DOHH2 (cell line): ENCODE measurements at regions not wholly inside any gene's neighbourhood (a gene's known extent, or its start where the extent isn't known, plus 50 kb on each side); places are given as distances from the start of the nearest gene placed in this dataset.

ENCODE experiments used
- EZH2phosphoT487 ChIP-seq: fragments of 200-600 bp; sonication (generic); IDR thresholded peaks from 2 replicates; pipeline ENCODE4 v1.6.1; 2017; ENCODE audit warnings: borderline replicate concordance, mild to moderate bottlenecking, antibody characterized with exemption, low read length, moderate library complexity, mixed read lengths
- TF ChIP-seq, protein P1 (sequence below): fragments of 200-600 bp; sonication (generic); IDR thresholded peaks from one replicate; pipeline ENCODE4 v1.5.1; 2014; ENCODE audit warnings: antibody characterized with exemption, mild to moderate bottlenecking, low read depth, low read length; ENCODE audit not compliant: poor library complexity, severe bottlenecking

DNA sequence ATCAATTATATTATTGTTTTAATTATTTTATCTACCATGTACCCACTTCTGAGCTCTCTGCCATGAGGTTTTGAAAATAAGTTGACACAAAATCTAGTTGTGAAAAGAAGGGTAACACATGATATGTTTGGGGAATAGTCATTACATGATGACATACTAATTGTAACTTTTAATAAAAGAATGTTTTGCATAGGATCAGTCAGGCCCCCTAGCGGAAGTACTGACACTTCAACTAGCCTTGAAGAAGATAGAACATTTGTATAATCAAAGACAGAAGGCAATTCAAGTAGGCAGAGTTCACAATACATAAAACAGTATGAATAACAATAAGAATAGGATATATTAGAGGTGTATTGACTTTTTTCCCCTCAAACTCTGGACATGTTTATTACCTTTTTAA, 1191.0 kb upstream of the AGA start:
- TF ChIP-seq EZH2phosphoT487 = no peak
- TF ChIP-seq, protein P1, sequence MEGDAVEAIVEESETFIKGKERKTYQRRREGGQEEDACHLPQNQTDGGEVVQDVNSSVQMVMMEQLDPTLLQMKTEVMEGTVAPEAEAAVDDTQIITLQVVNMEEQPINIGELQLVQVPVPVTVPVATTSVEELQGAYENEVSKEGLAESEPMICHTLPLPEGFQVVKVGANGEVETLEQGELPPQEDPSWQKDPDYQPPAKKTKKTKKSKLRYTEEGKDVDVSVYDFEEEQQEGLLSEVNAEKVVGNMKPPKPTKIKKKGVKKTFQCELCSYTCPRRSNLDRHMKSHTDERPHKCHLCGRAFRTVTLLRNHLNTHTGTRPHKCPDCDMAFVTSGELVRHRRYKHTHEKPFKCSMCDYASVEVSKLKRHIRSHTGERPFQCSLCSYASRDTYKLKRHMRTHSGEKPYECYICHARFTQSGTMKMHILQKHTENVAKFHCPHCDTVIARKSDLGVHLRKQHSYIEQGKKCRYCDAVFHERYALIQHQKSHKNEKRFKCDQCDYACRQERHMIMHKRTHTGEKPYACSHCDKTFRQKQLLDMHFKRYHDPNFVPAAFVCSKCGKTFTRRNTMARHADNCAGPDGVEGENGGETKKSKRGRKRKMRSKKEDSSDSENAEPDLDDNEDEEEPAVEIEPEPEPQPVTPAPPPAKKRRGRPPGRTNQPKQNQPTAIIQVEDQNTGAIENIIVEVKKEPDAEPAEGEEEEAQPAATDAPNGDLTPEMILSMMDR = no peak
